ENCODE measurements at regions not wholly inside any gene's neighbourhood (a gene's known extent, or its start where the extent isn't known, plus 50 kb on each side); places are given as distances from the start of the nearest gene placed in this dataset.

DNA sequence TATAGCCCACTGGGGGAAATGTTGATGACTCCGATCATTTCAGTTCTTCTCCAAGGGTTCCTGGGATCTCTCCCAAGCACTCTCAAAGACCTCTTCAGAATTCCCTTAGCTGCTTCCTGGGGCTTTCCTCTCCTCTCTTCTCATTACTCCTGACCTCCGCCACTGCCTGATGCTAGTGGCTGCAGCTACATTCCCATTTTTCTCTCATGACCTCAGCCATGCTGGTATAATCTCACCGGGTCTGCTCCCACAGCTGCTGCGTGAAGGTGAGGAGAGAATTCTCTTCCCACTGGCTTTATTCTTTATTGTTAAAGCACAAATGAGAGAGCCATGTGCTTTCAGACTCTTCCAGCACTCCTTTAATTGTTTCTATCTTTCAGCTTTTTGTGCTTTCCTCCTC, 312.0 kb upstream of the ETAA1 start:
- Histone ChIP-seq H2BK20ac (ENCODE audit: low read depth, low read length) (no peak overlapping the region), H3K18ac (ENCODE audit: low read depth, low read length) (peak overlapping the region; percentile 53; the same call in 1 of the 2 replicates), H2AFZ (replicated peaks; ENCODE audit: low read length, poor library complexity) (no peak overlapping the region), H4K20me1 (ENCODE audit: insufficient read depth, low read length) (no peaks in the 10 kb centered on the region), H3K56ac (ENCODE audit: extremely low read depth, insufficient read depth, low read length) (no peak overlapping the region), H3K23ac (ENCODE audit: low read depth, low read length) (no peak overlapping the region), H3K9me3 (ENCODE audit: control insufficient read depth, insufficient read depth, low read length) (peaks cover 4% of the 10 kb centered on the region), H2BK120ac (ENCODE audit: low read depth, low read length) (no peak overlapping the region), H2AK9ac (replicated peaks; ENCODE audit: low read depth, low read length, poor library complexity) (no peak overlapping the region), H2BK15ac (ENCODE audit: low read depth, low read length) (no peak overlapping the region), H2BK5ac (ENCODE audit: low read depth, low read length, poor library complexity, severe bottlenecking) (no peak overlapping the region), H3K9ac (ENCODE audit: low read depth, low read length) (no peak overlapping the region), H3K36me3 (ENCODE audit: control insufficient read depth, insufficient read depth, low read length) (no peaks in the 10 kb centered on the region), H3K4me1 (ENCODE audit: control insufficient read depth, insufficient read depth, low read length) (no peaks in the 10 kb centered on the region; the same call in 1 of the 2 replicates), H3K14ac (replicated peaks; ENCODE audit: low read depth, low read length) (0 out of 2 replicates have a peak overlapping the region, but pooled peaks have one; percentile 54), H3K4me3 (ENCODE audit: insufficient read depth, low read depth, low read length) (no peak overlapping the region), H3K79me1 (ENCODE audit: low read depth in 1 of 2, low read length in 2 of 2) (no peaks in the 10 kb centered on the region), H3K4ac (ENCODE audit: low read depth, low read length) (no peak overlapping the region), H3K27ac (ENCODE audit: insufficient read depth, low read length) (no peak overlapping the region), H3K9me1 (ENCODE audit: insufficient read depth, low read length) (no peaks in the 10 kb centered on the region), H3K27me3 (ENCODE audit: control insufficient read depth, insufficient read depth, low read length) (no peaks in the 10 kb centered on the region), H3K4me2 (ENCODE audit: low read depth, low read length) (no peak overlapping the region), H4K91ac (ENCODE audit: insufficient read depth, low read depth, low read length) (no peak overlapping the region; the same call in 1 of the 2 replicates), H2AK5ac (ENCODE audit: low read depth, low read length) (no peak overlapping the region), H4K8ac (ENCODE audit: low read depth in 2 of 2, low read length in 2 of 2) (no peak overlapping the region), H4K5ac (ENCODE audit: low read depth, low read length) (no peak overlapping the region; the same call in 1 of the 2 replicates)
- intact Hi-C loops (cut with micrococcal nuclease), result no loop called here
- no TSS peak for BruUV-seq (replicated peaks)
- in situ Hi-C loops (cut with MboI; ENCODE audit: low sequenced_read_pairs), result no loop called here
- WGBS, 2 experiments (ENCODE audit: extremely low coverage in 2 of 2, insufficient read length in 1 of 2), result 100% methylated on average over 2 of the region's 4 CpGs; no CpG with 5 or more reads in 1 of the 2 experiments
- TF ChIP-seq, protein P1, sequence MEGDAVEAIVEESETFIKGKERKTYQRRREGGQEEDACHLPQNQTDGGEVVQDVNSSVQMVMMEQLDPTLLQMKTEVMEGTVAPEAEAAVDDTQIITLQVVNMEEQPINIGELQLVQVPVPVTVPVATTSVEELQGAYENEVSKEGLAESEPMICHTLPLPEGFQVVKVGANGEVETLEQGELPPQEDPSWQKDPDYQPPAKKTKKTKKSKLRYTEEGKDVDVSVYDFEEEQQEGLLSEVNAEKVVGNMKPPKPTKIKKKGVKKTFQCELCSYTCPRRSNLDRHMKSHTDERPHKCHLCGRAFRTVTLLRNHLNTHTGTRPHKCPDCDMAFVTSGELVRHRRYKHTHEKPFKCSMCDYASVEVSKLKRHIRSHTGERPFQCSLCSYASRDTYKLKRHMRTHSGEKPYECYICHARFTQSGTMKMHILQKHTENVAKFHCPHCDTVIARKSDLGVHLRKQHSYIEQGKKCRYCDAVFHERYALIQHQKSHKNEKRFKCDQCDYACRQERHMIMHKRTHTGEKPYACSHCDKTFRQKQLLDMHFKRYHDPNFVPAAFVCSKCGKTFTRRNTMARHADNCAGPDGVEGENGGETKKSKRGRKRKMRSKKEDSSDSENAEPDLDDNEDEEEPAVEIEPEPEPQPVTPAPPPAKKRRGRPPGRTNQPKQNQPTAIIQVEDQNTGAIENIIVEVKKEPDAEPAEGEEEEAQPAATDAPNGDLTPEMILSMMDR (conservative IDR thresholded peaks at IDR 0.05; ENCODE audit: low read depth, low read length), result no peak
- TF ChIP-seq FOS (IDR thresholded peaks at IDR 0.05; ENCODE audit: low read depth, low read length) (no peak), USF2 (IDR thresholded peaks at IDR 0.05; ENCODE audit: low read depth, low read length) (no peak), CHD1 (IDR thresholded peaks at IDR 0.05; ENCODE audit: low read depth, low read length) (no peak), RFX5 (IDR thresholded peaks at IDR 0.05; ENCODE audit: low read depth, low read length) (no peak)
- CTCF ChIA-PET, result no interaction called here
- ATAC-seq (ENCODE audit: low read depth), result no peak
- no peak for DNase-seq
- POLR2A ChIA-PET (ENCODE audit: unreplicated experiment), result interaction anchor here (0.5 kb wide), 1 partner anchor 640 kb away, joined by 3 read pairs; no protein-coding TSS in a partner anchor
- dilution Hi-C loops (cut with HindIII; ENCODE audit: low sequenced_read_pairs, unreplicated experiment), result no loop called here

Data from IMR-90 (cell line).